ENCODE measurements at regions not wholly inside any gene's neighbourhood (a gene's known extent, or its start where the extent isn't known, plus 50 kb on each side); places are given as distances from the start of the nearest gene placed in this dataset.
"Not testable (repeated sequence)": the region's sequence is repeated elsewhere in the genome, so short reads cannot be mapped to it uniquely, and the experiment has no call there.

GRCh38 chr13:81244011-81244410, 903.1 kb upstream of the SPRY2 start:
- DNase-seq (ENCODE audit: low spot score) = no peak
- Histone ChIP-seq H3K9me3 (ENCODE audit: control insufficient read depth in 4 of 4, low read length in 3 of 4) (no peaks in the 10 kb centered on the region), H3K9ac (ENCODE audit: low read depth in 1 of 2, low read length in 2 of 2) (no peak overlapping the region), H3K36me3 (ENCODE audit: control insufficient read depth in 4 of 4, insufficient read depth in 3 of 4, low read depth in 1 of 4, low read length in 3 of 4) (no peaks in the 10 kb centered on the region), H3K4me1 (ENCODE audit: control insufficient read depth in 4 of 4, insufficient read depth in 4 of 4, low read length in 3 of 4) (no peaks in the 10 kb centered on the region), H3K27me3 (ENCODE audit: control insufficient read depth in 4 of 4, insufficient read depth in 4 of 4, low read length in 3 of 4) (no peaks in the 10 kb centered on the region), H3K27ac (ENCODE audit: low read depth in 1 of 2, low read length in 2 of 2) (no peak overlapping the region), H3K4me3 (ENCODE audit: low read depth in 1 of 3, low read length in 3 of 3) (no peak overlapping the region)
- WGBS = 34% methylated on average over 1 of the region's 1 CpG
- no peak for TF ChIP-seq EGR1 (IDR thresholded peaks at IDR 0.05; ENCODE audit: low read depth in 2 of 2)
- TF ChIP-seq GABPA (IDR thresholded peaks at IDR 0.05 in 1 of 2, conservative IDR thresholded peaks at IDR 0.05 in 1 of 2) = no peak
- TF ChIP-seq FOXA1 (IDR thresholded peaks at IDR 0.05) = no peak
- no peak for TF ChIP-seq FOXA2 (IDR thresholded peaks at IDR 0.05)
- no peak for TF ChIP-seq YY1 (IDR thresholded peaks at IDR 0.05)

GRCh38 chr13:81230386-81230785, 889.5 kb upstream of the SPRY2 start:
- no peak overlapping the region for H3K4me3 ChIP-seq (ENCODE audit: low read depth in 1 of 3, low read length in 3 of 3)
- DNase-seq (ENCODE audit: low spot score) = no peak

GRCh38 chr13:81226830-81227229, 885.9 kb upstream of the SPRY2 start:
- not testable (repeated sequence) for H3K9me3 ChIP-seq (ENCODE audit: control insufficient read depth in 4 of 4, low read length in 3 of 4); H3K27ac ChIP-seq (ENCODE audit: low read depth in 1 of 2, low read length in 2 of 2); H3K4me3 ChIP-seq (ENCODE audit: low read depth in 1 of 3, low read length in 3 of 3); DNase-seq (ENCODE audit: low spot score); H3K4me1 ChIP-seq (ENCODE audit: control insufficient read depth in 4 of 4, insufficient read depth in 4 of 4, low read length in 3 of 4); H3K27me3 ChIP-seq (ENCODE audit: control insufficient read depth in 4 of 4, insufficient read depth in 4 of 4, low read length in 3 of 4); H3K36me3 ChIP-seq (ENCODE audit: control insufficient read depth in 4 of 4, insufficient read depth in 3 of 4, low read depth in 1 of 4, low read length in 3 of 4); H3K9ac ChIP-seq (ENCODE audit: low read depth in 1 of 2, low read length in 2 of 2)
- WGBS = 67% methylated on average over 4 of the region's 4 CpGs

More at GRCh38 chr13:81230386-81230785, 889.5 kb upstream of the SPRY2 start:
- H3K9me3 ChIP-seq (ENCODE audit: control insufficient read depth in 4 of 4, low read length in 3 of 4) = no peaks in the 10 kb centered on the region
- H3K27ac ChIP-seq (ENCODE audit: low read depth in 1 of 2, low read length in 2 of 2) = no peak overlapping the region
- WGBS = 62% methylated on average over 2 of the region's 2 CpGs
- H3K27me3 ChIP-seq (ENCODE audit: control insufficient read depth in 4 of 4, insufficient read depth in 4 of 4, low read length in 3 of 4) = no peaks in the 10 kb centered on the region
- no peak overlapping the region for H3K9ac ChIP-seq (ENCODE audit: low read depth in 1 of 2, low read length in 2 of 2)
- H3K4me1 ChIP-seq (ENCODE audit: control insufficient read depth in 4 of 4, insufficient read depth in 4 of 4, low read length in 3 of 4) = no peaks in the 10 kb centered on the region
- no peaks in the 10 kb centered on the region for H3K36me3 ChIP-seq (ENCODE audit: control insufficient read depth in 4 of 4, insufficient read depth in 3 of 4, low read depth in 1 of 4, low read length in 3 of 4)
- TF ChIP-seq EGR1 (IDR thresholded peaks at IDR 0.05; ENCODE audit: low read depth in 2 of 2) = no peak
- no peak for TF ChIP-seq SP1 (IDR thresholded peaks at IDR 0.05)
- no peak for TF ChIP-seq REST (IDR thresholded peaks at IDR 0.05)
- no peak for TF ChIP-seq MAX (IDR thresholded peaks at IDR 0.05)
- TF ChIP-seq YY1 (IDR thresholded peaks at IDR 0.05) = no peak
- TF ChIP-seq HNF4A (conservative IDR thresholded peaks at IDR 0.05) = no peak
- TF ChIP-seq CTCF (IDR thresholded peaks at IDR 0.05; ENCODE audit: low read depth, low read length, missing input control) = no peak
- TF ChIP-seq RXRA (IDR thresholded peaks at IDR 0.05) = no peak
- TF ChIP-seq HNF4G (IDR thresholded peaks at IDR 0.05) = no peak
- no peak for TF ChIP-seq JUND (IDR thresholded peaks at IDR 0.05)
